GM12878 (cell line): ENCODE measurements at regions not wholly inside any gene's neighbourhood (a gene's known extent, or its start where the extent isn't known, plus 50 kb on each side); places are given as distances from the start of the nearest gene placed in this dataset.

ENCODE experiments used
- ATAC-seq: fragments of 200-7000 bp; cut with Tn5 transposase; 3 replicates; pipeline ENCODE4 v1.9.1; 2020; ENCODE audit warnings: mild to moderate bottlenecking, moderate library complexity
- BruUV-seq: library from RNA; stranded (reverse); fragments of 400-500 nt; replicated peaks from 2 replicates; lab custom pipeline; 2021; lab: Mats Ljungman, UMichigan
- CTCF ChIA-PET: fragments of 300-600 bp; sonication (Branson Sonifier 250); formaldehyde crosslinking; extraction: SDS; loops from one replicate; lab custom pipeline; 2021; ENCODE audit warnings: inconsistent platforms; lab: Yijun Ruan, JAX
- POLR2A ChIA-PET: fragments of 350-600 bp; formaldehyde crosslinking; extraction: SDS; loops from one replicate; lab custom pipeline; 2021; ENCODE audit warnings: inconsistent platforms; lab: Charles Lee
- RAD21 ChIA-PET: fragments of 300-600 bp; sonication (Branson Sonifier 250); formaldehyde crosslinking; loops from one replicate; lab custom pipeline; 2023; ENCODE audit warnings: antibody characterized with exemption; ENCODE audit not compliant: unreplicated experiment; lab: Charles Lee
- SMC1A ChIA-PET: fragments of 300-600 bp; sonication (Branson Sonifier 250); formaldehyde crosslinking; loops from one replicate; lab custom pipeline; 2023; ENCODE audit not compliant: unreplicated experiment, uncharacterized antibody; lab: Charles Lee
- DNase-seq: peaks from one replicate; pipeline ENCODE4 v3.0.0-alpha.2; 2011; ENCODE audit warnings: low read depth, low spot score
- FAIRE-seq: peaks from 3 replicates; lab custom pipeline; 2011; peaks lifted over from hg19 to GRCh38; lab: Jason Lieb, UNC
- H2AFZ ChIP-seq: 2 replicates; pipeline ENCODE4 v1.6.0; 2011; ENCODE audit warnings: low read depth, low read length, control low read depth; ENCODE audit not compliant: control insufficient read depth
- H3K27ac ChIP-seq: 2 replicates; pipeline ENCODE4 v1.5.1; 2011; ENCODE audit warnings: control low read depth; ENCODE audit not compliant: control insufficient read depth, insufficient read depth
- H3K27me3 ChIP-seq, 2 experiments: replicated peaks in 1 of 2; 2 replicates each; pipeline versions ENCODE4 v1.6.0 to v1.6.1; 2011; ENCODE audit warnings: low read length in 1 of 2; ENCODE audit not compliant: control insufficient read depth in 2 of 2, insufficient read depth in 2 of 2
- H3K36me3 ChIP-seq, 2 experiments: 2 replicates each; pipeline ENCODE4 v1.5.1; 2011; ENCODE audit warnings: low read length in 1 of 2; ENCODE audit not compliant: control insufficient read depth in 2 of 2, insufficient read depth in 2 of 2
- H3K4me1 ChIP-seq: 2 replicates; pipeline ENCODE4 v1.6.1; 2011; ENCODE audit warnings: mild to moderate bottlenecking, low read length, moderate library complexity, mixed read lengths; ENCODE audit not compliant: control insufficient read depth, insufficient read depth
- H3K4me2 ChIP-seq: 2 replicates; pipeline ENCODE4 v1.6.0; 2011; ENCODE audit warnings: control low read depth; ENCODE audit not compliant: control insufficient read depth, insufficient read depth
- H3K4me3 ChIP-seq: fragments of 200-600 bp; sonication (generic); 2 replicates; pipeline ENCODE4 v1.5.1; 2016
- H3K79me2 ChIP-seq: 2 replicates; pipeline ENCODE4 v1.6.0; 2011; ENCODE audit warnings: low read length; ENCODE audit not compliant: control insufficient read depth, insufficient read depth
- H3K9ac ChIP-seq: 2 replicates; pipeline ENCODE4 v1.8.0; 2011; ENCODE audit warnings: low read length, control low read depth, mixed read lengths; ENCODE audit not compliant: control insufficient read depth, insufficient read depth
- H3K9me3 ChIP-seq: replicated peaks from 3 replicates; pipeline ENCODE4 v1.5.1; 2011; ENCODE audit warnings: mild to moderate bottlenecking, low read length; ENCODE audit not compliant: control insufficient read depth, insufficient read depth
- H4K20me1 ChIP-seq: 2 replicates; pipeline ENCODE4 v1.6.0; 2011; ENCODE audit not compliant: control insufficient read depth, insufficient read depth
- POLR2A ChIP-seq: IDR thresholded peaks from 2 replicates; pipeline ENCODE4 v1.6.1; 2011; ENCODE audit warnings: low read depth, mild to moderate bottlenecking, low read length
- SPI1 ChIP-seq: IDR thresholded peaks from 2 replicates; pipeline ENCODE4 v1.6.1; 2011; ENCODE audit warnings: low read depth, mild to moderate bottlenecking, low read length, moderate library complexity, borderline replicate concordance; ENCODE audit not compliant: insufficient read depth
- ZNF274 ChIP-seq: IDR thresholded peaks from one replicate; pipeline ENCODE4 v1.8.0; 2011; ENCODE audit not compliant: insufficient read length, insufficient read depth
- WGBS: methylation state at CpG from one replicate; pipeline ENCODE4 v1.1.6; 2016; ENCODE audit warnings: low lambda C conversion rate; ENCODE audit not compliant: insufficient replicate concordance, insufficient coverage; ENCODE audit errors: missing lambda C conversion rate; 5-methylcytosine and 5-hydroxymethylcytosine counted together
- in situ Hi-C: fragments of 300-500 bp; cut with MboI; formaldehyde crosslinking; loops from 9 replicates; pipeline ENCODE4 v1.14.3; 2018; ENCODE audit warnings: mixed read lengths
- intact Hi-C: fragments of 100-400 bp; cut with micrococcal nuclease; formaldehyde crosslinking; loops from one replicate; pipeline ENCODE4 v1.14.2; 2022; ENCODE audit not compliant: unreplicated experiment

GRCh38 chr1:166488327-166488726, 321.5 kb upstream of the FAM78B start (continued):
- TF ChIP-seq POLR2A, result no peak

- TF ChIP-seq SPI1 (0 out of 2 replicates have a peak, but pooled peaks have one; percentile 10), ZNF274 (no peak)
- Histone ChIP-seq H3K27me3 (no peaks in the 10 kb centered on the region), H4K20me1 (no peaks in the 10 kb centered on the region), H3K79me2 (no peaks in the 10 kb centered on the region), H3K9ac (peak overlapping the region; percentile 61; the same call in 1 of the 2 replicates), H3K4me1 (no peaks in the 10 kb centered on the region), H3K36me3 (no peaks in the 10 kb centered on the region), H3K4me2 (peak overlapping the region; percentile 40), H3K27ac (peak overlapping the region; percentile 74; the same call in 1 of the 2 replicates), H3K4me3 (peak overlapping the region; percentile 51), H2AFZ (peak overlapping the region; percentile 88; the same call in 1 of the 2 replicates), H3K9me3 (no peaks in the 10 kb centered on the region)
- DNase-seq (no peak), ATAC-seq (no peak), FAIRE-seq (no peak)
- ChIA-PET CTCF (interaction anchor here (0.7 to 5.1 kb wide), 5 partner anchors 10 to 569 kb away, joined by 3 to 50 read pairs (median 5); no protein-coding TSS in a partner anchor), POLR2A (interaction anchor here (1.5 kb wide), 1 partner anchor 10 kb away, joined by 4 read pairs; no protein-coding TSS in a partner anchor), RAD21 (interaction anchor here (1.3 to 1.5 kb wide), 4 partner anchors 8 to 566 kb away, joined by 3 to 5 read pairs (median 3); partner anchors contain the start of gene POGK), SMC1A (interaction anchor here (0.7 to 1.9 kb wide), 5 partner anchors 9 to 606 kb away, joined by 3 to 6 read pairs (median 5); no protein-coding TSS in a partner anchor)
- whole genome bisulfite sequencing, result 51% methylated on average over 2 of the region's 2 CpGs
- intact Hi-C loops (no loop called here), in situ Hi-C loops (loop anchor here (25.0 kb wide), 1 partner anchor 777 kb away; no protein-coding TSS in a partner anchor)
- BruUV-seq, result no TSS peak
Observed at GRCh38 chr1:166489356-166489669, 322.5 kb upstream of the FAM78B start.
